ENCODE measurements at regions not wholly inside any gene's neighbourhood (a gene's known extent, or its start where the extent isn't known, plus 50 kb on each side); places are given as distances from the start of the nearest gene placed in this dataset.

GRCh38 chr3:107430214-107430995 lies 53.2 kb downstream of the CCDC54 start:
- H3K4me2 ChIP-seq (ENCODE audit: control insufficient read depth, insufficient read depth), result peak overlapping the region; percentile 82
- peaks cover 0 to 3% of the 10 kb centered on the region in 2 experiments; a peak in 3 of 4 replicates for H3K27me3 ChIP-seq (replicated peaks in 1 of 2; ENCODE audit: control insufficient read depth in 2 of 2, insufficient read depth in 2 of 2, low read length in 1 of 2)
- intact Hi-C loops (cut with micrococcal nuclease; ENCODE audit: unreplicated experiment), result loop anchor here (5.0 kb wide), 2 partner anchors 92 to 312 kb away; partner anchors contain the start of gene BBX
- no peak for DNase-seq (ENCODE audit: low read depth, low spot score)
- RAD21 ChIA-PET (ENCODE audit: unreplicated experiment), result interaction anchor here (0.8 kb wide), 1 partner anchor 155 kb away, joined by 3 read pairs; no protein-coding TSS in a partner anchor
- no peaks in the 10 kb centered on the region for H3K9me3 ChIP-seq (replicated peaks; ENCODE audit: control insufficient read depth, insufficient read depth, low read length)
- TF ChIP-seq HDAC2 (IDR thresholded peaks at IDR 0.05) (no peak), TAF1 (IDR thresholded peaks at IDR 0.05; ENCODE audit: borderline replicate concordance, low read depth, low read length) (no peak), ZNF592 (IDR thresholded peaks at IDR 0.05) (no peak), STAT3 (IDR thresholded peaks at IDR 0.05; ENCODE audit: low read depth, low read length) (no peak), ZNF217 (IDR thresholded peaks at IDR 0.05) (no peak), MYB (IDR thresholded peaks at IDR 0.05; ENCODE audit: borderline replicate concordance, low read depth, low read length) (no peak), MXI1 (IDR thresholded peaks at IDR 0.05; ENCODE audit: low read depth, low read length) (no peak)
- H4K20me1 ChIP-seq (ENCODE audit: control insufficient read depth, insufficient read depth), result no peaks in the 10 kb centered on the region
- no TSS peak for BruUV-seq (replicated peaks)
- SMC1A ChIA-PET (ENCODE audit: uncharacterized antibody, unreplicated experiment), result interaction anchor here (0.6 to 1.0 kb wide), 4 partner anchors 22 to 194 kb away, joined by 3 read pairs; no protein-coding TSS in a partner anchor
- POLR2A ChIA-PET, result no interaction called here
- no peaks in the 10 kb centered on the region for H3K79me2 ChIP-seq (ENCODE audit: control insufficient read depth, insufficient read depth, low read length)
- H3K27ac ChIP-seq (ENCODE audit: control insufficient read depth, insufficient read depth), result no peak overlapping the region
- H3K4me1 ChIP-seq (ENCODE audit: control insufficient read depth, insufficient read depth, low read length), result no peaks in the 10 kb centered on the region; the same call in 1 of the 2 replicates
- peak overlapping the region; percentile 76 for H2AFZ ChIP-seq (ENCODE audit: control insufficient read depth, low read depth, low read length)
- no peak overlapping the region for H3K9ac ChIP-seq (ENCODE audit: control insufficient read depth, insufficient read depth, low read length)
- H3K36me3 ChIP-seq (ENCODE audit: control insufficient read depth in 2 of 2, insufficient read depth in 2 of 2, low read length in 1 of 2), result no peaks in the 10 kb centered on the region
- ATAC-seq, result peak; percentile 6; the same call in 2 of the 3 replicates
- in situ Hi-C loops (cut with MboI), result no loop called here
- WGBS (ENCODE audit: insufficient coverage, insufficient replicate concordance, low lambda C conversion rate, missing lambda C conversion rate), result 6% methylated on average over 23 of the region's 23 CpGs
- H3K4me3 ChIP-seq, result peak overlapping the region; percentile 77
- CTCF ChIA-PET, result interaction anchor here (0.6 to 1.9 kb wide), 10 partner anchors 9 to 258 kb away, joined by 3 to 13 read pairs (median 4); no protein-coding TSS in a partner anchor
- FAIRE-seq, result peak; percentile 81

Data from GM12878 (cell line).